HG02852 (cell line): ENCODE measurements at regions not wholly inside any gene's neighbourhood (a gene's known extent, or its start where the extent isn't known, plus 50 kb on each side); places are given as distances from the start of the nearest gene placed in this dataset.
"Not testable (repeated sequence)": the region's sequence is repeated elsewhere in the genome, so short reads cannot be mapped to it uniquely, and the experiment has no call there.

ENCODE experiments used
- ATAC-seq: cut with Tn5 transposase; IDR thresholded peaks from one replicate; pipeline ENCODE4 v1.9.1; 2021; ENCODE audit warnings: mild to moderate bottlenecking, moderate library complexity; ENCODE audit not compliant: unreplicated experiment

GRCh38 chr5:92836855-92837755 lies 743.9 kb downstream of the NR2F1-AS1 start:
- no peak for ATAC-seq

GRCh38 chr5:92835712-92836111 lies 745.3 kb downstream of the NR2F1-AS1 start:
- no peak for ATAC-seq

GRCh38 chr5:92823551-92823950 lies 757.5 kb downstream of the NR2F1-AS1 start:
- ATAC-seq, result not testable (repeated sequence)

- no peak for ATAC-seq
Measured at GRCh38 chr5:92822183-92822582, 758.8 kb downstream of the NR2F1-AS1 start.

GRCh38 chr5:92809855-92810465 lies 771.1 kb downstream of the NR2F1-AS1 start:
- no peak for ATAC-seq

- ATAC-seq, result no peak
Measured at GRCh38 chr5:92808474-92808873, 772.5 kb downstream of the NR2F1-AS1 start.

GRCh38 chr5:92807085-92807484 lies 773.9 kb downstream of the NR2F1-AS1 start:
- no peak for ATAC-seq

- no peak for ATAC-seq
Measured at GRCh38 chr5:92805446-92805845, 775.6 kb downstream of the NR2F1-AS1 start.

GRCh38 chr5:92801911-92802310 lies 779.1 kb downstream of the NR2F1-AS1 start:
- ATAC-seq, result no peak

GRCh38 chr5:92800365-92800764 lies 780.7 kb downstream of the NR2F1-AS1 start:
- ATAC-seq, result no peak

- ATAC-seq, result no peak
Measured at GRCh38 chr5:92795633-92796032, 785.4 kb downstream of the NR2F1-AS1 start.

GRCh38 chr5:92780057-92780456 lies 801.0 kb downstream of the NR2F1-AS1 start:
- ATAC-seq, result no peak

- ATAC-seq, result no peak
Measured at GRCh38 chr5:92779536-92779935, 801.5 kb downstream of the NR2F1-AS1 start.

- ATAC-seq, result no peak
Measured at GRCh38 chr5:92778261-92778660, 802.8 kb downstream of the NR2F1-AS1 start.

- no peak for ATAC-seq
Measured at GRCh38 chr5:92777421-92777820, 803.6 kb downstream of the NR2F1-AS1 start.

- no peak for ATAC-seq
Measured at GRCh38 chr5:92775711-92776615, 805.1 kb downstream of the NR2F1-AS1 start.

GRCh38 chr5:92769978-92770377 lies 811.0 kb downstream of the NR2F1-AS1 start:
- no peak for ATAC-seq

GRCh38 chr5:92761585-92761984 lies 819.4 kb downstream of the NR2F1-AS1 start:
- no peak for ATAC-seq

GRCh38 chr5:92760550-92760949 lies 820.5 kb downstream of the NR2F1-AS1 start:
- ATAC-seq, result no peak

- no peak for ATAC-seq
Measured at GRCh38 chr5:92758552-92758951, 822.5 kb downstream of the NR2F1-AS1 start.

- ATAC-seq, result no peak
Measured at GRCh38 chr5:92749943-92750342, 831.1 kb downstream of the NR2F1-AS1 start.
